ENCODE measurements at regions not wholly inside any gene's neighbourhood (a gene's known extent, or its start where the extent isn't known, plus 50 kb on each side); places are given as distances from the start of the nearest gene placed in this dataset.
"Not testable (repeated sequence)": the region's sequence is repeated elsewhere in the genome, so short reads cannot be mapped to it uniquely, and the experiment has no call there.

DNA sequence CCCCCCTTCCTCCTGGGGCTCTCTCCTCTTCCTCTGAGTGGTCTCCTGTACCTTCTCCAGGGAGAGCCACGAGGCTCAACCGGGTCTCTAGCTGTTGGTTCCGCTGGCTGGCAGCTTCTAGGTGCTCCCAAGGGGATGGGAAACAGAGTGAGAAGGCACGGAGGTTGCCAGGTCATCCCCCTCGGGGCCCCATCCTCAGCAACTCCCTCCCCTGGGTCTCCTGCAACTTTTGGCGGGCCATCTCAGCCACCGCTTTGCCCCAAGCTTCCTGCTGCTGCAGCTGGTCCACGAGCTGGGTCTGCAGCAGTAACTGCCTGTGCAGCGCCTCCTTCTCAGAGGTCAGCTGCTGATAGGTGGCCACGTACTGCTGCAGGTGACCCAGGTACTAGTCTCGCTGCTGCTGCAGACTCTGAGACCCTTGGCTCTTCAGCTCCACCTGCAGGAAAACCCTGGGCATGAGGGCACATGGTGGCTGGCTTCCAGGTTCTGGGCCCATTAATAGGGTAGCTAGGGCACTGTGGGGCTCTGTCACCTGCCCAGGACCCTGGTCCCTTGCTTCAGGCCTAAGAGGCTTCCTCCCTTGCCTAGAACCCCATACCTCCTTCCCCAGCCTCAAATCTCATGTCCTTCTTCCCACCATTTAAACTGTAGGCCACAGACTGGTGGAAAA is 160.4 kb downstream of the TBC1D2B start:
- TF ChIP-seq CTCF (conservative IDR thresholded peaks at IDR 0.05 in 1 of 2, IDR thresholded peaks at IDR 0.05 in 1 of 2; ENCODE audit: extremely low read depth in 1 of 2, insufficient read depth in 1 of 2, low read depth in 1 of 2, low read length in 2 of 2); EZH2 (IDR thresholded peaks at IDR 0.05; ENCODE audit: borderline replicate concordance, low read length): not testable (repeated sequence)
